AG04449 (cell line): ENCODE measurements at regions not wholly inside any gene's neighbourhood (a gene's known extent, or its start where the extent isn't known, plus 50 kb on each side); places are given as distances from the start of the nearest gene placed in this dataset.
A peak's percentile ranks its signal among the peaks of the same experiment; 100 is the strongest.
"Not testable (repeated sequence)": the region's sequence is repeated elsewhere in the genome, so short reads cannot be mapped to it uniquely, and the experiment has no call there.

Experiments
- CTCF ChIA-PET: fragments of 350-600 bp; formaldehyde crosslinking; extraction: SDS; loops from one replicate; lab custom pipeline; 2021; ENCODE audit warnings: antibody characterized with exemption; lab: Yijun Ruan, JAX
- POLR2A ChIA-PET: fragments of 400-600, 350-600 bp; formaldehyde crosslinking; extraction: SDS; loops from one replicate; lab custom pipeline; 2020; ENCODE audit warnings: antibody characterized with exemption, inconsistent platforms; lab: Yijun Ruan, JAX
- DNase-seq: peaks from one replicate; pipeline ENCODE4 v3.0.0-alpha.2; 2010; ENCODE audit warnings: low read depth, low spot score
- H3K4me3 ChIP-seq: 2 replicates; pipeline ENCODE4 v1.5.1; 2011; ENCODE audit warnings: low read depth, mild to moderate bottlenecking, control low read depth, low read length
- TF ChIP-seq, protein P1 (sequence below): IDR thresholded peaks from one replicate; pipeline ENCODE4 v1.5.1; 2011; ENCODE audit warnings: mild to moderate bottlenecking, moderate library complexity, low read length, control low read depth, inconsistent platforms; ENCODE audit not compliant: insufficient read depth; ENCODE audit errors: missing control alignments

GRCh38 chr4:77354550-77354949 is 197.5 kb downstream of the CCNG2 start:
- DNase-seq = no peak
- TF ChIP-seq, protein P1, sequence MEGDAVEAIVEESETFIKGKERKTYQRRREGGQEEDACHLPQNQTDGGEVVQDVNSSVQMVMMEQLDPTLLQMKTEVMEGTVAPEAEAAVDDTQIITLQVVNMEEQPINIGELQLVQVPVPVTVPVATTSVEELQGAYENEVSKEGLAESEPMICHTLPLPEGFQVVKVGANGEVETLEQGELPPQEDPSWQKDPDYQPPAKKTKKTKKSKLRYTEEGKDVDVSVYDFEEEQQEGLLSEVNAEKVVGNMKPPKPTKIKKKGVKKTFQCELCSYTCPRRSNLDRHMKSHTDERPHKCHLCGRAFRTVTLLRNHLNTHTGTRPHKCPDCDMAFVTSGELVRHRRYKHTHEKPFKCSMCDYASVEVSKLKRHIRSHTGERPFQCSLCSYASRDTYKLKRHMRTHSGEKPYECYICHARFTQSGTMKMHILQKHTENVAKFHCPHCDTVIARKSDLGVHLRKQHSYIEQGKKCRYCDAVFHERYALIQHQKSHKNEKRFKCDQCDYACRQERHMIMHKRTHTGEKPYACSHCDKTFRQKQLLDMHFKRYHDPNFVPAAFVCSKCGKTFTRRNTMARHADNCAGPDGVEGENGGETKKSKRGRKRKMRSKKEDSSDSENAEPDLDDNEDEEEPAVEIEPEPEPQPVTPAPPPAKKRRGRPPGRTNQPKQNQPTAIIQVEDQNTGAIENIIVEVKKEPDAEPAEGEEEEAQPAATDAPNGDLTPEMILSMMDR = no peak
- H3K4me3 ChIP-seq = no peak overlapping the region
- POLR2A ChIA-PET = no interaction called here
- CTCF ChIA-PET = interaction anchor here (0.9 to 1.5 kb wide), 4 partner anchors 9 to 115 kb away, joined by 3 to 4 read pairs (median 3); no protein-coding TSS in a partner anchor

DNA sequence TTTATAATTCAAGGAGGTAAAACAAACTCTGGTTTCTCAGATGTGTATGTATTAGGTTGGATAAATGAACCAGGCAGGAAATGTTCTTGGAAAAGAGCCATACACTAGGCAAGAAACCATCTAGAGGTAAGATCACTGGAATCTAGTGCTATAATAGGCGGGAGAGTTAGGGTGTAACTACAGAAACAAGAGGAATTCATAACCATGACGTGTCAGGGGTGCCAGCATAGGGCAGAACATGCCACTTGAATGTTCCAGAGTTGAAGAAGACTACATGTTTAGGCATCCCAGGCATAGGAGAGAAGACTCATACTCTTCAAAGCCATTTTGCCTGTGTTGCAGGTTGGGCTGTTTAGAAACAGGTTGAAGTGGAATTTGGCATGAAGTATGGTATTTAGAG is 198.7 kb downstream of the CCNG2 start:
- no peak for DNase-seq
- TF ChIP-seq, protein P1 = no peak
- H3K4me3 ChIP-seq = no peak overlapping the region
- POLR2A ChIA-PET = no interaction called here
- CTCF ChIA-PET = interaction anchor here (0.9 to 4.6 kb wide), 5 partner anchors 8 to 340 kb away, joined by 3 to 135 read pairs (median 3); no protein-coding TSS in a partner anchor

- DNase-seq = no peak
- TF ChIP-seq, protein P1 = peak; percentile 58
- POLR2A ChIA-PET = no interaction called here
- CTCF ChIA-PET = interaction anchor here (0.6 to 4.6 kb wide), 35 partner anchors 8 to 927 kb away, joined by 3 to 135 read pairs (median 4); no protein-coding TSS in a partner anchor
- no peak overlapping the region for H3K4me3 ChIP-seq
These were observed 201.4 kb downstream of the CCNG2 start for GRCh38 chr4:77358315-77358928.

- CTCF ChIA-PET = interaction anchor here (0.9 to 4.6 kb wide), 6 partner anchors 8 to 328 kb away, joined by 3 to 135 read pairs (median 12); no protein-coding TSS in a partner anchor
- DNase-seq = no peak
- TF ChIP-seq, protein P1 = no peak
- POLR2A ChIA-PET = no interaction called here
- no peak overlapping the region for H3K4me3 ChIP-seq
These were observed 203.4 kb downstream of the CCNG2 start for GRCh38 chr4:77360451-77360850.

DNA sequence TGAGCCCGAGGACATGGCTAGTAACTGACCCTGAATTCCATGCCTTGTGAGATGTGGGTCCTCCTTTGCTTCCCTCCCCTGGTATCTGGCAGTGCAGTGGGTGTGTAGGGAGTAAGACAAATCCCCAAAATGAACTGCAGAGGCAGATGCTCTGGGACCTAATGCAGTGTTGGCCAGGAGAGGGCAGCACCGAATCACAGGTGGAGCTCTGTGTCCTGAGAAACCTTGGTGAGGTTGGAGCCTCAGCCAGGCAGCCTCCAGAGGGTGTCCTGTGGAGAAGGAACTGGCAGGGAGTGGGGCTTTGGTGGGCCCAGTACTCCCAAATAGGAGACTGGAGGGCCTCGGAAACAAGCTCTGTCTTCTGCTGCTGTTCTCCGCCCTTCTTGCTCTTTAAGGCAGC is 209.9 kb downstream of the CCNG2 start:
- H3K4me3 ChIP-seq, DNase-seq, POLR2A ChIA-PET: not testable (repeated sequence)
- CTCF ChIA-PET = interaction anchor here (0.6 to 1.5 kb wide), 13 partner anchors 9 to 453 kb away, joined by 3 to 11 read pairs (median 4); no protein-coding TSS in a partner anchor

- ChIA-PET POLR2A (no interaction called here), CTCF (interaction anchor here (0.7 to 2.4 kb wide), 7 partner anchors 8 to 252 kb away, joined by 3 to 9 read pairs (median 3); no protein-coding TSS in a partner anchor)
- TF ChIP-seq, protein P1 = no peak
- no peak overlapping the region for H3K4me3 ChIP-seq
- no peak for DNase-seq
These were observed 210.6 kb downstream of the CCNG2 start for GRCh38 chr4:77367638-77368037.

- TF ChIP-seq, protein P1 = no peak
- DNase-seq = no peak
- no peak overlapping the region for H3K4me3 ChIP-seq
- ChIA-PET CTCF (interaction anchor here (1.0 to 2.8 kb wide), 3 partner anchors 13 to 229 kb away, joined by 3 to 13 read pairs (median 7); no protein-coding TSS in a partner anchor), POLR2A (no interaction called here)
These were observed 215.4 kb downstream of the CCNG2 start for GRCh38 chr4:77372375-77372774.
